ENCODE measurements at regions not wholly inside any gene's neighbourhood (a gene's known extent, or its start where the extent isn't known, plus 50 kb on each side); places are given as distances from the start of the nearest gene placed in this dataset.
A peak's percentile ranks its signal among the peaks of the same experiment; 100 is the strongest.

DNA sequence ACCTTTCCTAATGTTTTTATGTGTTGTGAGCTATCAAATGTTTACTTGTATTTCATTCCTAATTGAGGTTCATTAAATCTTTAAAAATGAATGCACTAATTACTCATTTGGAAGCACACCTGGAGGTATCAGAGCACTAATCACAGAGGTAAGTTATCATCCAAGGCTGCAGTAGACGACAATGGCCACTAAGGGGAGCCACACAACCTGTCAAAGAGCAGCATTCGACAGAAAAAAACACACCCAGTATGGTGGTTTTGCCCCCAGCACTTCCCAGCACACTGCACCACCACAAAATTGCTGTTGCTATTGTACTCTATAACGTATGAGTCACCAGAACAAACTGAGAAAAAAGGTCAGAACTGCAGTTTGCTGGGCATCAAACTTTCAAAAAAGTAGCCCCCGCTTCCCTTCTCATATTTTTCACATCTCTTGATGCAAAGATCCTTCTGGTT, 205.9 kb upstream of the IGF1R start:
- no peaks in the 10 kb centered on the region for H4K20me1 ChIP-seq (ENCODE audit: insufficient read depth, low read length)
- H2AFZ ChIP-seq (ENCODE audit: low read length): no peak overlapping the region
- no peak overlapping the region for H3K4me2 ChIP-seq (ENCODE audit: insufficient read depth, low read length)
- no peak overlapping the region for H3K27ac ChIP-seq (ENCODE audit: low read depth, low read length)
- no peaks in the 10 kb centered on the region for H3K9me3 ChIP-seq (ENCODE audit: low read depth, low read length)
- no peak overlapping the region for H3K4me3 ChIP-seq (ENCODE audit: insufficient read depth, low read length)
- H3K27me3 ChIP-seq (ENCODE audit: insufficient read depth, low read length): no peaks in the 10 kb centered on the region
- TF ChIP-seq, protein P1, sequence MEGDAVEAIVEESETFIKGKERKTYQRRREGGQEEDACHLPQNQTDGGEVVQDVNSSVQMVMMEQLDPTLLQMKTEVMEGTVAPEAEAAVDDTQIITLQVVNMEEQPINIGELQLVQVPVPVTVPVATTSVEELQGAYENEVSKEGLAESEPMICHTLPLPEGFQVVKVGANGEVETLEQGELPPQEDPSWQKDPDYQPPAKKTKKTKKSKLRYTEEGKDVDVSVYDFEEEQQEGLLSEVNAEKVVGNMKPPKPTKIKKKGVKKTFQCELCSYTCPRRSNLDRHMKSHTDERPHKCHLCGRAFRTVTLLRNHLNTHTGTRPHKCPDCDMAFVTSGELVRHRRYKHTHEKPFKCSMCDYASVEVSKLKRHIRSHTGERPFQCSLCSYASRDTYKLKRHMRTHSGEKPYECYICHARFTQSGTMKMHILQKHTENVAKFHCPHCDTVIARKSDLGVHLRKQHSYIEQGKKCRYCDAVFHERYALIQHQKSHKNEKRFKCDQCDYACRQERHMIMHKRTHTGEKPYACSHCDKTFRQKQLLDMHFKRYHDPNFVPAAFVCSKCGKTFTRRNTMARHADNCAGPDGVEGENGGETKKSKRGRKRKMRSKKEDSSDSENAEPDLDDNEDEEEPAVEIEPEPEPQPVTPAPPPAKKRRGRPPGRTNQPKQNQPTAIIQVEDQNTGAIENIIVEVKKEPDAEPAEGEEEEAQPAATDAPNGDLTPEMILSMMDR (IDR thresholded peaks at IDR 0.05; ENCODE audit: extremely low read depth, low read depth, low read length): peak; percentile 89
- no peaks in the 10 kb centered on the region for H3K79me2 ChIP-seq (ENCODE audit: insufficient read depth, low read length)
- no peaks in the 10 kb centered on the region for H3K36me3 ChIP-seq (ENCODE audit: insufficient read depth, low read length)
- no peaks in the 10 kb centered on the region for H3K4me1 ChIP-seq (ENCODE audit: insufficient read depth, low read length)
- peak; percentile 93 for DNase-seq (ENCODE audit: insufficient read length, low spot score, missing footprints)

DNA sequence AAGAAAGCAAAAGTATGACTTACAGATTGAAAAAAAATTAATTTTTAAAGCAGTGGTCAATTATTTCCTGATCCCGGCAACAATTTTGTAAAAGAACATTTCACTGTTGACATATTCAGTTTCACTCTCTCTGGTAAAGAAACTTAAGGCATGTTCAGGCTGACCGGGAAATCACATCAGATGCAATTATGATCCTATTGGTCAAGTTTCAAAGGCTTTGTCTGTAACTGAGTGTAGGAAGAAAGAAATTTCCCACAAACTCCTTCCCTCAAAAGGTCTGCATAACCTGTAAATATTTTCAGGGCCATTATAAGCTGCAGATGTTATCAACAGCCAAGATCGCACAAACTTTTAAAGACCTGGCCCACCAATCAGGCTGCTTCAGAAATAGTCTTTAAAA, 205.4 kb upstream of the IGF1R start:
- Histone ChIP-seq H3K4me1 (ENCODE audit: insufficient read depth, low read length) (no peaks in the 10 kb centered on the region), H3K4me3 (ENCODE audit: insufficient read depth, low read length) (no peak overlapping the region), H4K20me1 (ENCODE audit: insufficient read depth, low read length) (no peaks in the 10 kb centered on the region), H3K36me3 (ENCODE audit: insufficient read depth, low read length) (no peaks in the 10 kb centered on the region), H3K27me3 (ENCODE audit: insufficient read depth, low read length) (no peaks in the 10 kb centered on the region), H3K9me3 (ENCODE audit: low read depth, low read length) (no peaks in the 10 kb centered on the region), H2AFZ (ENCODE audit: low read length) (no peak overlapping the region), H3K27ac (ENCODE audit: low read depth, low read length) (no peak overlapping the region), H3K79me2 (ENCODE audit: insufficient read depth, low read length) (no peaks in the 10 kb centered on the region), H3K4me2 (ENCODE audit: insufficient read depth, low read length) (no peak overlapping the region)
- DNase-seq (ENCODE audit: insufficient read length, low spot score, missing footprints): no peak
- TF ChIP-seq, protein P1 (IDR thresholded peaks at IDR 0.05; ENCODE audit: extremely low read depth, low read depth, low read length): no peak

DNA sequence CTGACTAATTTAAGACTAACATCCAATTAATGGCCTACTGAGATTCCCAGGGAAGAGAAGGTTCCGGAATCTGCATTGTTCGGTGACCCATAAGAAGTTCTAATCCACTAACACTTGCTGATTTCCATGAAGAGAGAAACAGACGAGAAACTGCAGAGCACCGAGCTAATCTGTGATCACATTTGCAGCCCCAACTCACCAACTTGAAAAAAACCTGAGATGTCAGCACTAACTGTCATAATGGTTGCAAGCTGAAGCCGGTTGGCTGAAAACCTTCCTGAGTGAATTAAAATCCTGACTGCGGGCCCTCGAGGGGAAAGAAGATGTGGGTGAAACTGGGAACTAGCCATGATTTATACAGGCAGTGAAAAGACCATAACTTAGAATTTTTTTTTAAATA, 204.8 kb upstream of the IGF1R start:
- no peak for DNase-seq (ENCODE audit: insufficient read length, low spot score, missing footprints)
- Histone ChIP-seq H3K4me3 (ENCODE audit: insufficient read depth, low read length) (no peak overlapping the region), H3K4me2 (ENCODE audit: insufficient read depth, low read length) (no peak overlapping the region), H3K27me3 (ENCODE audit: insufficient read depth, low read length) (no peaks in the 10 kb centered on the region), H4K20me1 (ENCODE audit: insufficient read depth, low read length) (no peaks in the 10 kb centered on the region), H3K4me1 (ENCODE audit: insufficient read depth, low read length) (no peaks in the 10 kb centered on the region), H3K27ac (ENCODE audit: low read depth, low read length) (no peak overlapping the region), H3K79me2 (ENCODE audit: insufficient read depth, low read length) (no peaks in the 10 kb centered on the region), H2AFZ (ENCODE audit: low read length) (no peak overlapping the region), H3K9me3 (ENCODE audit: low read depth, low read length) (no peaks in the 10 kb centered on the region), H3K36me3 (ENCODE audit: insufficient read depth, low read length) (no peaks in the 10 kb centered on the region)
- TF ChIP-seq, protein P1 (IDR thresholded peaks at IDR 0.05; ENCODE audit: extremely low read depth, low read depth, low read length): no peak

DNA sequence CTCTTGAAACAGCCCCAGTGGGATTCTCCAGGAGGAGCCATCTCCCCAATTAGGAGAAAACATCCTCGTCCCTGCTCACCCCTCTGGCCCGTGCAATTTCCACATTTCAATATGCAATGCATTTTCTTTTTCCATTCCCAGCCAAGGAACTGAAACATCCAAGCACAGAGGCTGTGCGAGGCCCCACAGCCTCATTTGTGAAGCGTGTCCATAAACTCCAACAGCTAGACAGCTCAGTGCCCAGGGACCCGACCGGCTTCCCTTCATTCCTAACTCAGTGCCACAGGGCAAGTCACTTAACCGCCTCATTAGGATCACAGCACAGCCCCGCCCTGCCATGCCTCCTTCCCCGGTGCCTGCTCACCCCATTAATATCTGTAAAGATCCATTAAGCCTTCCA, 204.2 kb upstream of the IGF1R start:
- no peaks in the 10 kb centered on the region for H3K4me1 ChIP-seq (ENCODE audit: insufficient read depth, low read length)
- no peaks in the 10 kb centered on the region for H3K36me3 ChIP-seq (ENCODE audit: insufficient read depth, low read length)
- no peaks in the 10 kb centered on the region for H3K27me3 ChIP-seq (ENCODE audit: insufficient read depth, low read length)
- no peaks in the 10 kb centered on the region for H3K79me2 ChIP-seq (ENCODE audit: insufficient read depth, low read length)
- no peak for DNase-seq (ENCODE audit: insufficient read length, low spot score, missing footprints)
- no peaks in the 10 kb centered on the region for H4K20me1 ChIP-seq (ENCODE audit: insufficient read depth, low read length)
- no peak overlapping the region for H3K27ac ChIP-seq (ENCODE audit: low read depth, low read length)
- no peaks in the 10 kb centered on the region for H3K9me3 ChIP-seq (ENCODE audit: low read depth, low read length)
- no peak overlapping the region for H3K4me3 ChIP-seq (ENCODE audit: insufficient read depth, low read length)
- no peak overlapping the region for H2AFZ ChIP-seq (ENCODE audit: low read length)
- TF ChIP-seq, protein P1 (IDR thresholded peaks at IDR 0.05; ENCODE audit: extremely low read depth, low read depth, low read length): no peak
- H3K4me2 ChIP-seq (ENCODE audit: insufficient read depth, low read length): no peak overlapping the region

Measured in osteoblast (primary cell).